HG02840 (cell line): ENCODE measurements at regions not wholly inside any gene's neighbourhood (a gene's known extent, or its start where the extent isn't known, plus 50 kb on each side); places are given as distances from the start of the nearest gene placed in this dataset.

Experiments
- ATAC-seq: cut with Tn5 transposase; IDR thresholded peaks from one replicate; pipeline ENCODE4 v1.9.1; 2021; ENCODE audit warnings: mild to moderate bottlenecking, moderate library complexity, moderate number of reproducible peaks; ENCODE audit not compliant: unreplicated experiment, low FRiP score

DNA sequence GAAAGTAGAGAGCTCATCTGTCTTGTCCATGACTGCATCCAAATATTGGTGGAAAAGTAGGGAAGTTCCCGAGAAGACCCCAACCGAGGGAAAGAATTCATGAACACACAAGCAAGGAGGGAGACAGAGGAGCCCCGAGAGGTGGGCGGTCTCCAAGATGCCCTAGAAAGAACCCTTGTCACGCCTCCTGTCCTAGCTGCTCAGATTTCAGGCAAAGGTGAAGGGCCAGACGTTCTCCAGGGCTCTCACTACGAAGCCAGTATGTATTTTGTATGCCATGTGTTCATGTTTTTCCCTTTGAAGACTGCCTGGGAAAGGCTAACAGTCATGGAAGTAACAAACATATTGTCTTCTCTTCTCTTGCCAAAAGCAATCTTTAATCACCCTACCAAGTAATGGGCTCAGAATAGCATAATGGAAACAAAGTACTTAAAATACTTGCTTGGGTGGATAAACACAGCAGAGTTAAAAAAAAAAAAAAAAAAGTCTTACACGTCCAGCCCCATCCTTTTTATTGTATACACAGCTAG, 99.2 kb upstream of the TBX3 start:
- ATAC-seq: no peak

- no peak for ATAC-seq
These were observed 96.9 kb upstream of the TBX3 start for GRCh38 chr12:114780746-114781399.

DNA sequence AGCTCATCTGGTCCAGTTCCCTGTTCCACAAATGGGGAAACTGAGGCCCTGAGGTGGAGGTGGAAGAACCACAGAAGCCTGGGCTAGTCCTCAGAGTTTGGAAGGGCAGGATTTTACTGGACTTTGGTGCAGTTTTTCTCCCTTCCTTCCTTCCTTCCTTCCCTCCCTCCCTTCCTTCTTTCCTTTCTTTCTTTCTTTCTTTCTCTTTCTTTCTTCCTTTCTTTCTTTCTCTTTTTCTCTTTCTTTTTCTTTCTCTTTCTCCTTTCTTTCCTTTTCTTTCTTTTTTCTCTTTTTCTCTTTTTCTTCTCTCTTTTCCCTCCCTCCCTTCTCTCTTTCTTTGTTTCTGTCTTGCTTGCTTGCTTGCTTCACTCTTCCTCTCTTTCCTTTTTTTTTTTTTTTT, 95.7 kb upstream of the TBX3 start:
- no peak for ATAC-seq

DNA sequence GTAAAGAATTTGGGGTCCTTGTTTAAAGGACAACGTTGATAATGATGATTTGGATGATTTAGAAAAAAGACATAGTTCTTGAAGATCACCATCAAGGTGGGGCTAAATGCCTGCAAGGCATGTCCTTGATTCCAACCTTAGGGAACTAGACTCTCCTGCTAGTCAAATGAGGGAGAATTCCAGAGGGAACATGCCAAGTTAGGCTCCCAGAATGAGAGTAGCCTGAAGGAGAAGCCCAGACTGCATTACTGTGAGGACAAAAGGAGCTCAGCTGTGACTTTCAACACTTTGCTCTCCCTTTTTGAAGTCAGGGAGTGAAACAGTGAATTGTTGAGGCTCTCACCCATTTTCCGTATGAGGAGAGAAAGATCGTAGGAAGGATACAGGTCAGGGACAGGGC, 95.2 kb upstream of the TBX3 start:
- ATAC-seq: no peak

- ATAC-seq: no peak
These were observed 92.9 kb upstream of the TBX3 start for GRCh38 chr12:114776731-114777442.

DNA sequence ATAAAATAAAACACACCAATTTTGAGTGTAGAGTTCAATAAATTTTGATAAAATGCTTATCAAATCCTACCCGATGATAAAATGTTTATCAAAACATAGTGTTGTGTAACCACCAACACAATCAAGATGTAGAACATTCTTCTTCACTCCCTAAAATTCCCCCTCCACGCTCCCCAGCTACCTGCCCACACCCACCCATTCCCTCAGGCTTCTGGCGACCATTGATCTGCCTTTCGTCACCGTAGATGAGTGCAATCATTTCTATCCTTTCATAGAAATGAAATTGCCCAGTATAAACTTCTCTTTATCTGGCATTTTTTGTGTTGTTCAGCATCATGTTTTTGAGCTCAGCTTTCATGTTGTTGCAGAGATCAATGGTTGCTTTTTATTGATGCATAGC, 90.7 kb upstream of the TBX3 start:
- ATAC-seq: no peak

DNA sequence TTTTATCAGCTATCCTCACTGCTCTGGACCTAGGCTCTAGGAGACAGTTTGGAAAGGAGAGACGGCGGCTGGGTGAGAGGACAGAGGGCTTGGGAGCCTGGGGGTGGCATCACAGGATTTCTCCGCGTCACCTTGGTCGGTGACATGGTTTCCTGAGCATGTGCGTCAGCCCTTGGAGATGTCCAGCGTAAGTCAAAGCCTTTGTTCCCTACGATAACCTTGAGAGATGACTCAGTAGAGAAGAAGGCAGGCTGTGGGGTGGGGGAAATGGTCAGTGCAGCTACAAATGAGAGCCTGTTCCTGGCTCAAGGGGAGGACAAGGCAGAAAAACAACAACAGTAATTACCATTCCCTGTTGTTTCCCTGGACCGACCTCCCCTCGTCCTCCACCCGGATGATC, 90.2 kb upstream of the TBX3 start:
- no peak for ATAC-seq

DNA sequence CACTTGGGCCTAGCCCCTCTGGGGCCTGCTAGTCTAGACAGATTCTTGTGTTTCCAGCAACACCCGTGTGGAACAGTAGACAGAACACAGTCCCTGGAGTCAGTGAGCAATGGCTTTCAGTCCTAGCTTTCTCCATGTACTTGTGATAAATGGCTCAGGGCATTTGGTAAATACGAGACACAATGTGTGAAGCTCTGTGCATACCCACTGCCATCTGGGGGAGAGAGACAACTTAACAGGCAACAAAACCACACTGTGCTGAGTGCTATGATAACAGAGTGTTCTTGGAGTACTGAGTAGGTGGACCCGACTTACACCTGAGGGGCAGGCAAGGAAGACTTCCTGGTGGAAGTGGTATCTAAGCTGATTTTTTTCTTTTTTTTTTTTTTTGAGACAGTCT, 86.3 kb upstream of the TBX3 start:
- no peak for ATAC-seq

DNA sequence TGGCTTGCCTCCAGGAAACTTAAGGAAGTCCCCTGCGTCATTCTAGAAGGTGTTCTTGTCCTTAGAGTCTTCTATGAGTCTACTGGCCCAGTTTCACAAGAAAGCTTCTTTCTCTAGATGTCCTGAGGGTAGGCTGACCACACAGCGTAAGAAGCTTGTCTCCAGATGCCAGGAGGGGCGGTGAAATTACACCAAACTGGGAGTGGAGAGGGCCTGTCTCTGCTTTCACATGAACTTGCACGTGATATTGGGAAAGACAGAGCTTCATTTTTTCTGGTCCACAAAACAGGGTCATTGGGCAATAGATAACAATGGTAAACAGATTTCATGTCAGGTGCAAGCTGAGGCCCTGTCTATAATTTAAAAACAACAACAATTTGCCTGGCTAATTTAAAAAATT, 85.7 kb upstream of the TBX3 start:
- ATAC-seq: no peak

- ATAC-seq: no peak
These were observed 84.1 kb upstream of the TBX3 start for GRCh38 chr12:114767906-114768722.

DNA sequence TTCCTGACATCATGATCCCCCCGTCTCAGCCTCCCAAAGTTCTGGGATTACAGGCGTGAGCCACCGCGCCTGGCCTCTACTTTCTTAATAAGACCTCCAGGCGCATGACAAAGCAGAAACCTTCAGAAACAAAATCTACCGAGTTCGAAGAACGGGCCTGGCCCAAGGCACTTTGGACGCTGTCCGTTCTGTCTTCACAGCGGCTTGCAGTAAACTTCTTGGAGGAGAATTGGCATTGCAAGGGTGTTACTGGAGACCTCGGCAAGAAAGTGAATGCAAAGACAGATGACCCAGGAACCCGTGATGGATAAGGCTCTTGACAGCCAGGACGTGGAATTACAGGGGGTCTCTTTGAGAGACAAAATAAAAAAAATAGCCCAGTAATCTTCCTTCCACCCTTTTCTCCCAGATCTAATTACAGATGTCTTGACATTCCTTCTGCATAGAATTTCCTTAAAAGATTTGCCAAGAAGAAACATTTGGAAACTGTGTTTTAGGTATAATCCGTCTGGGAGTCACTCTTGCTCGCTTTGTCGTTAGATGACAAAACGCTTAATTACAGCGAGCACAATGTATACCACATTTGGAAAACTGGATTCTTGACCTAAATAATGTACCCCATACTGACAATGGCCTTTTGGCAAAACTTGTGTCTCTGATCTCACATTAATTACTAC, 83.2 kb upstream of the TBX3 start:
- ATAC-seq: no peak

GRCh38 chr12:114765960-114766691, 82.2 kb upstream of the TBX3 start:
- no peak for ATAC-seq

GRCh38 chr12:114764510-114764909, 80.5 kb upstream of the TBX3 start:
- no peak for ATAC-seq

DNA sequence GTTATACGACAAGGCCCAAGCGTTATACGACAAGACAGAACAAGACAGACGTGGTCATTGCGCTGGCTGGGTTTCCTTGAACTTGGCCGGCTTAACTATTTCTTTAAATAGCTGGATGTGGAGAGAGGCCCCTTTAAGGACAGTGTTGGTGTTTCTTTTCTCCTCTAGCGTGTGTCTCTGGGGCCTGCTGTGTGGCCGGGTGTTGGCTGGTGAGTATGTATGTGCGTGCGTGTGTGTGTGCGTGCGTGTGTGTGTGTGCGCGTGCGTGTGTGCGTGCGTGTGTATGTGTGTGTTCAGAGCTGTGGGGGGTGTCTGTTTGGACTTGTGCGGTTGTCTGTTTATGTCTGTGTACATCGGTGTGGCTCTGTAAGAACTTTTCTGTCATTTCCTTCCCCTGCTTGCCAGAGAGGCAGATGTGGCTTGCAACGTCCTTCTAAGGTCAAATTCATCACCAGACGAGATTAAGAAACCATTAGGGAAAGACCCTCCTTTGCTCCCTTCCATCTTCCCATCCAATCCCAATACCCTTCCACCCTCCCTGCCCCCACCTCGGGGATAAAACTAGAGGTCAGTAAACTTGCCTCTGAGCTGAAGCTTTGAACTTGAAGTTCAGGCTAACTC, 78.6 kb upstream of the TBX3 start:
- no peak for ATAC-seq

GRCh38 chr12:114760151-114760877, 76.3 kb upstream of the TBX3 start:
- ATAC-seq: no peak

- no peak for ATAC-seq
These were observed 75.7 kb upstream of the TBX3 start for GRCh38 chr12:114759635-114760034.

- no peak for ATAC-seq
These were observed 73.8 kb upstream of the TBX3 start for GRCh38 chr12:114757684-114758325.

DNA sequence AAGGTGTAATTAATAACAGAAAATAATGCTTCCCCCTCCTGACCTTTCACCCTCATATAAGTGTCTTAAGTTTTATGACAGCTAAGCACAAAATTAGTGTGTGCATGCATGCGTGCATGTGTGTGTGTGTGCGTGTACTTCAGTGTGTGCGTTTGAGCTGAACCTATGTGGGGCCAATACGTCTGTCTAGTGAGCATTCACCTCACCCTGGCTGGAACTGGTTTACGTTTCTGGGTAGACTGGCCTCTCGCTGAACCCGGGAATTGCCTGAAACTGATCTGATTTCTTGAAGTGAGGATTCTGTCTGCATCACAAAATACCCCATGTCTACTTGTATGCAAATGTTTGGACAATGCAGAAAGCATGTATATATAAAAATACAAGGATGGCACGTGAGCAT, 68.2 kb upstream of the TBX3 start:
- ATAC-seq: no peak

GRCh38 chr12:114751712-114752111, 67.7 kb upstream of the TBX3 start:
- ATAC-seq: no peak
